DND-41 (cell line): ENCODE measurements at regions not wholly inside any gene's neighbourhood (a gene's known extent, or its start where the extent isn't known, plus 50 kb on each side); places are given as distances from the start of the nearest gene placed in this dataset.

Experiments
- ATAC-seq: fragments of 200-7000 bp; cut with Tn5 transposase; 3 replicates; pipeline ENCODE4 v1.9.1; 2021; ENCODE audit warnings: low read depth; ENCODE audit not compliant: insufficient read depth
- DNase-seq: peaks from one replicate; pipeline ENCODE4 v3.0.0-alpha.2; 2020
- H2AFZ ChIP-seq: 2 replicates; pipeline ENCODE4 v1.6.0; 2012; ENCODE audit warnings: low read depth, low read length
- H3K27ac ChIP-seq: 2 replicates; pipeline ENCODE4 v1.5.1; 2012; ENCODE audit warnings: low read length, inconsistent platforms
- H3K27me3 ChIP-seq: fragments of 200-600 bp; sonication (generic); 2 replicates; pipeline ENCODE4 v1.6.0; 2012; ENCODE audit warnings: low read length, mild to moderate bottlenecking, inconsistent platforms; ENCODE audit not compliant: insufficient read depth, poor library complexity
- H3K36me3 ChIP-seq: 2 replicates; pipeline ENCODE4 v1.5.1; 2012; ENCODE audit warnings: low read length, inconsistent platforms; ENCODE audit not compliant: insufficient read depth
- H3K4me1 ChIP-seq: 2 replicates; pipeline ENCODE4 v1.5.1; 2012; ENCODE audit warnings: mild to moderate bottlenecking, low read length; ENCODE audit not compliant: insufficient read depth
- H3K4me2 ChIP-seq: 2 replicates; pipeline ENCODE4 v1.6.0; 2012; ENCODE audit warnings: mild to moderate bottlenecking, moderate library complexity, low read length, inconsistent platforms; ENCODE audit not compliant: insufficient read depth
- H3K4me3 ChIP-seq, 2 experiments: fragments of 200-600 bp in 1 of 2; shearing (Covaris generic) in 1 of 2; 2 replicates each; pipeline ENCODE4 v1.5.1; 2012 to 2016; ENCODE audit warnings: inconsistent platforms in 2 of 2, low read length in 2 of 2, mild to moderate bottlenecking in 2 of 2, low read depth in 1 of 2, moderate library complexity in 1 of 2
- H3K79me2 ChIP-seq: 2 replicates; pipeline ENCODE4 v1.6.0; 2012; ENCODE audit warnings: low read length, inconsistent platforms; ENCODE audit not compliant: insufficient read depth
- H3K9ac ChIP-seq: 2 replicates; pipeline ENCODE4 v1.6.0; 2012; ENCODE audit warnings: low read depth, mild to moderate bottlenecking, inconsistent platforms, low read length, moderate library complexity
- H3K9me3 ChIP-seq: 2 replicates; pipeline ENCODE4 v1.5.1; 2012; ENCODE audit warnings: low read length, moderate library complexity, mild to moderate bottlenecking, inconsistent platforms; ENCODE audit not compliant: insufficient read depth, severe bottlenecking
- H4K20me1 ChIP-seq: 2 replicates; pipeline ENCODE4 v1.6.0; 2012; ENCODE audit warnings: low read length; ENCODE audit not compliant: insufficient read depth
- CTCF ChIP-seq: IDR thresholded peaks from 2 replicates; pipeline ENCODE4 v1.5.1; 2012; ENCODE audit warnings: borderline replicate concordance, low read length, moderate library complexity, mild to moderate bottlenecking; ENCODE audit not compliant: poor library complexity, severe bottlenecking; ENCODE audit errors: extremely low read depth
- EZH2 ChIP-seq: IDR thresholded peaks from 3 replicates; pipeline ENCODE4 v1.6.1; 2012; ENCODE audit warnings: borderline replicate concordance, low read depth, mild to moderate bottlenecking, moderate library complexity, low read length, inconsistent platforms; ENCODE audit not compliant: severe bottlenecking

- Histone ChIP-seq H2AFZ (no peak overlapping the region), H3K9me3 (no peaks in the 10 kb centered on the region), H3K27me3 (peaks cover 6% of the 10 kb centered on the region), H3K4me3 (no peak overlapping the region), H3K27ac (no peak overlapping the region), H3K9ac (no peak overlapping the region), H3K4me1 (no peaks in the 10 kb centered on the region), H3K36me3 (no peaks in the 10 kb centered on the region), H3K79me2 (no peaks in the 10 kb centered on the region), H4K20me1 (no peaks in the 10 kb centered on the region), H3K4me2 (no peak overlapping the region)
- TF ChIP-seq CTCF, result no peak
- ATAC-seq (no peak), DNase-seq (no peak)
Measured at GRCh38 chr18:55141318-55141717, 182.1 kb upstream of the CCDC68 start.

- ATAC-seq, result no peak
- H3K9me3 ChIP-seq, result no peaks in the 10 kb centered on the region
- H3K79me2 ChIP-seq, result no peaks in the 10 kb centered on the region
- DNase-seq, result no peak
- H3K27me3 ChIP-seq, result peaks cover 6% of the 10 kb centered on the region
- H4K20me1 ChIP-seq, result no peaks in the 10 kb centered on the region
- no peaks in the 10 kb centered on the region for H3K36me3 ChIP-seq
- H3K9ac ChIP-seq, result no peak overlapping the region
- H3K4me1 ChIP-seq, result no peaks in the 10 kb centered on the region
- no peak overlapping the region for H3K27ac ChIP-seq
- no peak overlapping the region for H2AFZ ChIP-seq
- H3K4me2 ChIP-seq, result no peak overlapping the region
- H3K4me3 ChIP-seq, result no peak overlapping the region
- no peak for TF ChIP-seq EZH2
- TF ChIP-seq CTCF, result no peak
Measured at GRCh38 chr18:55139836-55140235, 180.6 kb upstream of the CCDC68 start.

GRCh38 chr18:55139307-55139706 is 180.0 kb upstream of the CCDC68 start:
- H3K9me3 ChIP-seq, result no peaks in the 10 kb centered on the region
- no peaks in the 10 kb centered on the region for H4K20me1 ChIP-seq
- peaks cover 6% of the 10 kb centered on the region for H3K27me3 ChIP-seq
- TF ChIP-seq EZH2 (no peak), CTCF (no peak)
- no peak for ATAC-seq
- no peak overlapping the region for H3K4me2 ChIP-seq
- H2AFZ ChIP-seq, result no peak overlapping the region
- H3K4me1 ChIP-seq, result no peaks in the 10 kb centered on the region
- H3K36me3 ChIP-seq, result no peaks in the 10 kb centered on the region
- no peak overlapping the region for H3K9ac ChIP-seq
- no peak for DNase-seq
- no peaks in the 10 kb centered on the region for H3K79me2 ChIP-seq
- no peak overlapping the region for H3K27ac ChIP-seq
- H3K4me3 ChIP-seq, result no peak overlapping the region

DNA sequence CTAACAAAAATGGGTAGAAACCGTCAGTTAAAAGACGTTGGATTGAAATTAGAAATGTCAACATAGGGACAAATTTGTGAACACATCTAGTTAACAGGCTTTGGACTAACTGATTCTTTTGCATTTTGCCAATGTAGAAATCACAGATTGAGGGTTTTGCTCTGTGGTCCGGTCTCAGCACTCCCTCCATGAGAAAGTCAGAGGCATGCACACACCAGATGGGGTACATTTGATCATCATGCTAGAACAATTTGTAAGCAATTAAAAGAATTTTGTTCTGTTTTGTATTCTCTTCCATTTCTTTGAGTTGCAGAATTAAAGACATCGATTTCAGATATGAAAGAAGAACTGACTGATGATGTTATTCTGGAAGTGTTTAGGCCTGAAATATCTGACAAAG is 179.1 kb upstream of the CCDC68 start:
- Histone ChIP-seq H3K27me3 (peaks cover 6% of the 10 kb centered on the region), H3K27ac (no peak overlapping the region), H2AFZ (no peak overlapping the region), H4K20me1 (no peaks in the 10 kb centered on the region), H3K36me3 (no peaks in the 10 kb centered on the region), H3K4me3 (no peak overlapping the region), H3K4me1 (no peaks in the 10 kb centered on the region), H3K9me3 (no peaks in the 10 kb centered on the region), H3K4me2 (no peak overlapping the region), H3K79me2 (no peaks in the 10 kb centered on the region), H3K9ac (no peak overlapping the region)
- no peak for ATAC-seq
- no peak for TF ChIP-seq CTCF
- TF ChIP-seq EZH2, result no peak
- DNase-seq, result no peak
